ENCODE measurements at regions not wholly inside any gene's neighbourhood (a gene's known extent, or its start where the extent isn't known, plus 50 kb on each side); places are given as distances from the start of the nearest gene placed in this dataset.

GRCh38 chr6:19664878-19665612 lies 172.1 kb upstream of the ID4 start:
- Histone ChIP-seq H3K36me3 (ENCODE audit: control insufficient read depth in 2 of 2, insufficient read depth in 2 of 2, low read length in 1 of 2) (no peaks in the 10 kb centered on the region), H4K20me1 (ENCODE audit: control insufficient read depth, insufficient read depth) (no peaks in the 10 kb centered on the region), H3K79me2 (ENCODE audit: control insufficient read depth, insufficient read depth, low read length) (no peaks in the 10 kb centered on the region), H3K27ac (ENCODE audit: control insufficient read depth, insufficient read depth) (no peak overlapping the region), H3K4me3 (no peak overlapping the region), H3K9ac (ENCODE audit: control insufficient read depth, insufficient read depth, low read length) (no peak overlapping the region), H3K27me3 (replicated peaks in 1 of 2; ENCODE audit: control insufficient read depth in 2 of 2, insufficient read depth in 2 of 2, low read length in 1 of 2) (no peaks in the 10 kb centered on the region), H3K4me1 (ENCODE audit: control insufficient read depth, insufficient read depth, low read length) (no peaks in the 10 kb centered on the region), H2AFZ (ENCODE audit: control insufficient read depth, low read depth, low read length) (no peak overlapping the region), H3K9me3 (replicated peaks; ENCODE audit: control insufficient read depth, insufficient read depth, low read length) (no peaks in the 10 kb centered on the region), H3K4me2 (ENCODE audit: control insufficient read depth, insufficient read depth) (no peak overlapping the region)
- in situ Hi-C loops (cut with MboI) (no loop called here), intact Hi-C loops (cut with micrococcal nuclease; ENCODE audit: unreplicated experiment) (no loop called here)
- 97% methylated on average over 2 of the region's 2 CpGs for WGBS (ENCODE audit: insufficient coverage, insufficient replicate concordance, low lambda C conversion rate, missing lambda C conversion rate)
- ChIA-PET SMC1A (ENCODE audit: uncharacterized antibody, unreplicated experiment) (no interaction called here), POLR2A (no interaction called here), CTCF (interaction anchor here (0.7 to 1.9 kb wide), 2 partner anchors 13 to 347 kb away, joined by 3 to 4 read pairs; no protein-coding TSS in a partner anchor), RAD21 (ENCODE audit: unreplicated experiment) (no interaction called here)
- no peak for DNase-seq (ENCODE audit: low read depth, low spot score)
- no peak for FAIRE-seq
- no TSS peak for BruUV-seq (replicated peaks)
- ATAC-seq = no peak
- TF ChIP-seq ATF2 (IDR thresholded peaks at IDR 0.05; ENCODE audit: low read length) = no peak
- TF ChIP-seq BCL11A (IDR thresholded peaks at IDR 0.05; ENCODE audit: low read depth, low read length) = no peak
- no peak for TF ChIP-seq CHD4 (IDR thresholded peaks at IDR 0.05)
- TF ChIP-seq SP1 (IDR thresholded peaks at IDR 0.05; ENCODE audit: low read depth, low read length) = no peak
- TF ChIP-seq CBFB (IDR thresholded peaks at IDR 0.05; ENCODE audit: low read depth) = no peak
- TF ChIP-seq FOXK2 (IDR thresholded peaks at IDR 0.05) = no peak
- TF ChIP-seq HDGF (IDR thresholded peaks at IDR 0.05) = no peak
- no peak for TF ChIP-seq MAX (IDR thresholded peaks at IDR 0.05; ENCODE audit: low read depth, low read length)
- no peak for TF ChIP-seq BCL3 (IDR thresholded peaks at IDR 0.05; ENCODE audit: borderline replicate concordance, insufficient read depth, low read depth, low read length, poor library complexity, severe bottlenecking)
- TF ChIP-seq IRF4 (IDR thresholded peaks at IDR 0.05; ENCODE audit: low read depth, low read length) = no peak
- TF ChIP-seq ELK1 (IDR thresholded peaks at IDR 0.05; ENCODE audit: low read depth, low read length) = no peak
- TF ChIP-seq MEF2B (IDR thresholded peaks at IDR 0.05; ENCODE audit: partially characterized antibody, poor library complexity, severe bottlenecking) = no peak
- TF ChIP-seq USF2 (IDR thresholded peaks at IDR 0.05; ENCODE audit: borderline replicate concordance, low read depth, low read length) = no peak
- no peak for TF ChIP-seq MLLT1 (IDR thresholded peaks at IDR 0.05)
- TF ChIP-seq IRF3 (IDR thresholded peaks at IDR 0.05) = no peak
- TF ChIP-seq SUZ12 (IDR thresholded peaks at IDR 0.05; ENCODE audit: unreplicated experiment) = no peak
- TF ChIP-seq MEF2A (IDR thresholded peaks at IDR 0.05; ENCODE audit: insufficient read depth, low read depth, low read length) = no peak
- no peak for TF ChIP-seq PAX8 (IDR thresholded peaks at IDR 0.05)

Data from GM12878 (cell line).